NCI-H1417 (cell line): ENCODE measurements at regions not wholly inside any gene's neighbourhood (a gene's known extent, or its start where the extent isn't known, plus 50 kb on each side); places are given as distances from the start of the nearest gene placed in this dataset.

Experiments used
- DNase-seq, 3 experiments: peaks; one replicate each; lab custom pipeline; 2025; lab: John Stamatoyannopoulos, UW

GRCh38 chr2:126990605-126991532 lies 92.2 kb downstream of the TEX51 start:
- DNase-seq, result no peak

- DNase-seq, result no peak
Measured at GRCh38 chr2:126994340-126994777, 95.7 kb downstream of the TEX51 start.

- no peak for DNase-seq
Measured at GRCh38 chr2:126995621-126996377, 97.1 kb downstream of the TEX51 start.

- no peak for DNase-seq
Measured at GRCh38 chr2:126996378-126996699, 97.6 kb downstream of the TEX51 start.
